T follicular helper cell (primary cell): ENCODE measurements at regions not wholly inside any gene's neighbourhood (a gene's known extent, or its start where the extent isn't known, plus 50 kb on each side); places are given as distances from the start of the nearest gene placed in this dataset.
"Not testable (repeated sequence)": the region's sequence is repeated elsewhere in the genome, so short reads cannot be mapped to it uniquely, and the experiment has no call there.

Experiments
- DNase-seq: peaks from one replicate; pipeline ENCODE4 v3.0.0-alpha.2; 2020; ENCODE audit warnings: low read depth

- DNase-seq = not testable (repeated sequence)
These were observed 85.9 kb upstream of the GRAMD1B start for GRCh38 chr11:123344188-123344587.

GRCh38 chr11:123338997-123339752 is 90.9 kb upstream of the GRAMD1B start:
- no peak for DNase-seq

- DNase-seq = no peak
These were observed 91.7 kb upstream of the GRAMD1B start for GRCh38 chr11:123338266-123338800.

GRCh38 chr11:123334925-123335324 is 95.1 kb upstream of the GRAMD1B start:
- no peak for DNase-seq

GRCh38 chr11:123332577-123332976 is 97.5 kb upstream of the GRAMD1B start:
- not testable (repeated sequence) for DNase-seq

GRCh38 chr11:123330948-123331347 is 99.1 kb upstream of the GRAMD1B start:
- no peak for DNase-seq

GRCh38 chr11:123330471-123330870 is 99.6 kb upstream of the GRAMD1B start:
- DNase-seq = no peak

GRCh38 chr11:123330071-123330470 is 100.0 kb upstream of the GRAMD1B start:
- DNase-seq = no peak

- no peak for DNase-seq
These were observed 101.7 kb upstream of the GRAMD1B start for GRCh38 chr11:123328281-123328867.

- DNase-seq = no peak
These were observed 104.5 kb upstream of the GRAMD1B start for GRCh38 chr11:123325533-123325932.

- DNase-seq = no peak
These were observed 106.5 kb upstream of the GRAMD1B start for GRCh38 chr11:123323568-123323967.

GRCh38 chr11:123321636-123322035 is 108.4 kb upstream of the GRAMD1B start:
- no peak for DNase-seq

GRCh38 chr11:123318623-123319022 is 111.4 kb upstream of the GRAMD1B start:
- DNase-seq = no peak

- not testable (repeated sequence) for DNase-seq
These were observed 111.9 kb upstream of the GRAMD1B start for GRCh38 chr11:123318132-123318531.

- no peak for DNase-seq
These were observed 114.1 kb upstream of the GRAMD1B start for GRCh38 chr11:123316003-123316402.

GRCh38 chr11:123314972-123315371 is 115.1 kb upstream of the GRAMD1B start:
- no peak for DNase-seq

GRCh38 chr11:123313262-123313661 is 116.8 kb upstream of the GRAMD1B start:
- DNase-seq = no peak

- DNase-seq = no peak
These were observed 113.0 kb upstream of the CLMP start for GRCh38 chr11:123308077-123308476.

GRCh38 chr11:123307276-123307675 is 112.2 kb upstream of the CLMP start:
- no peak for DNase-seq

- DNase-seq = no peak
These were observed 111.5 kb upstream of the CLMP start for GRCh38 chr11:123306531-123306930.

GRCh38 chr11:123305601-123306375 is 110.7 kb upstream of the CLMP start:
- no peak for DNase-seq

- no peak for DNase-seq
These were observed 109.9 kb upstream of the CLMP start for GRCh38 chr11:123304828-123305466.
